ENCODE measurements at regions not wholly inside any gene's neighbourhood (a gene's known extent, or its start where the extent isn't known, plus 50 kb on each side); places are given as distances from the start of the nearest gene placed in this dataset.

GRCh38 chr13:64510747-64511146 lies 2719.4 kb downstream of the PCDH9 start:
- no peak for TF ChIP-seq TAF1 (IDR thresholded peaks at IDR 0.05; ENCODE audit: low read depth)
- TF ChIP-seq CEBPB (IDR thresholded peaks at IDR 0.05): no peak
- TF ChIP-seq RAD21 (IDR thresholded peaks at IDR 0.05; ENCODE audit: low read depth): no peak
- TF ChIP-seq EP300 (IDR thresholded peaks at IDR 0.05; ENCODE audit: borderline replicate concordance): no peak
- no peak for TF ChIP-seq YY1 (IDR thresholded peaks at IDR 0.05; ENCODE audit: low read depth)
- TF ChIP-seq MAX (IDR thresholded peaks at IDR 0.05): no peak
- TF ChIP-seq CREB1 (IDR thresholded peaks at IDR 0.05; ENCODE audit: low read depth): no peak
- TF ChIP-seq REST (IDR thresholded peaks at IDR 0.05; ENCODE audit: low read depth): no peak
- no peak for TF ChIP-seq NFIC (IDR thresholded peaks at IDR 0.05)
- TF ChIP-seq USF1 (IDR thresholded peaks at IDR 0.05): no peak
- TF ChIP-seq EGR1 (IDR thresholded peaks at IDR 0.05): no peak
